ENCODE measurements at regions not wholly inside any gene's neighbourhood (a gene's known extent, or its start where the extent isn't known, plus 50 kb on each side); places are given as distances from the start of the nearest gene placed in this dataset.
A peak's percentile ranks its signal among the peaks of the same experiment; 100 is the strongest.

DNA sequence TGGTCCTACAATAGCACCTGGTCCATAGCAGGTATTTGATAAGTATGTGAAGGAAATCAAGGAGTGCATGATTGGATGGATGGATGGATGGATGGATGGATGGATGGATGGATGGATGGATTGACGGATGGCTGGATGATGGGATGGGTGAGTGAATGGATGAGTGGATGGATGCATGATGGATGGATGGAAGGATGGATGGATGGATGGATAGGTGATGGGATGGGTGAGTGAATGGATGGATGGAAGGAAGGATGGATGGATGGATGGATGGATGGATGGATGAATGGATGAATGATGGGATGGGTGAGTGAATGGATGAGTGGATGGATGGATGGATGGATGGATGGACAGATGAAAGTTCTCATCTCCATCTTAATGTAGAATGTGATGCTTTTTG lies 231.0 kb upstream of the PPP2R2D start:
- H3K4me3 ChIP-seq (ENCODE audit: low read depth, poor library complexity, severe bottlenecking) = no peak overlapping the region
- TF ChIP-seq POLR2A (IDR thresholded peaks at IDR 0.05) = no peak
- TF ChIP-seq, protein P1, sequence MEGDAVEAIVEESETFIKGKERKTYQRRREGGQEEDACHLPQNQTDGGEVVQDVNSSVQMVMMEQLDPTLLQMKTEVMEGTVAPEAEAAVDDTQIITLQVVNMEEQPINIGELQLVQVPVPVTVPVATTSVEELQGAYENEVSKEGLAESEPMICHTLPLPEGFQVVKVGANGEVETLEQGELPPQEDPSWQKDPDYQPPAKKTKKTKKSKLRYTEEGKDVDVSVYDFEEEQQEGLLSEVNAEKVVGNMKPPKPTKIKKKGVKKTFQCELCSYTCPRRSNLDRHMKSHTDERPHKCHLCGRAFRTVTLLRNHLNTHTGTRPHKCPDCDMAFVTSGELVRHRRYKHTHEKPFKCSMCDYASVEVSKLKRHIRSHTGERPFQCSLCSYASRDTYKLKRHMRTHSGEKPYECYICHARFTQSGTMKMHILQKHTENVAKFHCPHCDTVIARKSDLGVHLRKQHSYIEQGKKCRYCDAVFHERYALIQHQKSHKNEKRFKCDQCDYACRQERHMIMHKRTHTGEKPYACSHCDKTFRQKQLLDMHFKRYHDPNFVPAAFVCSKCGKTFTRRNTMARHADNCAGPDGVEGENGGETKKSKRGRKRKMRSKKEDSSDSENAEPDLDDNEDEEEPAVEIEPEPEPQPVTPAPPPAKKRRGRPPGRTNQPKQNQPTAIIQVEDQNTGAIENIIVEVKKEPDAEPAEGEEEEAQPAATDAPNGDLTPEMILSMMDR (IDR thresholded peaks at IDR 0.05) = no peak
- DNase-seq (ENCODE audit: low spot score in 2 of 2) = no peak
- WGBS, 2 donors = 88 to 92% methylated on average over 1 of the region's 1 CpG
- intact Hi-C loops (cut with DNase I; ENCODE audit: low total_unique reads) = no loop called here

DNA sequence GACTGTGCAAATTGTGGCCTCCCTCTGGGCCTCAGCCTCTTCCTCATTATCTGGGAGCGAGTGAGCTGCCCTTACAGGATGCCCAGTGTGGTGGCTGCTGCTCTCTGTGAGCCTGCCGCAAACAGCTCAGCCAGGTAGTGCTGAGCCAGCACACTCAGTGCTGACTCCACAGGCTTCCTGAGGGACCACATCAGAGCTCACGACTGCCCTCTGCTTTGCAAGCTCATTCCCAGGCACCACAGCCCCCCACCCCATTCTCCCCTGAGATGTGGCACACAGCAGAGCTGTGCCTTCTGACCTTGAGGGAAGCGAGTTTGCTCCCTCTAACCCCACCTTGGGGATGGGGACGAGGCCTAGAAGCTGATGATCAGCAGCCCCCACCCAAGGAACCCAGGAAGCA lies 230.5 kb upstream of the PPP2R2D start:
- 81 to 91% methylated on average over 4 to 5 of the region's 5 CpGs for WGBS, 2 donors
- intact Hi-C loops (cut with DNase I; ENCODE audit: low total_unique reads) = no loop called here
- no peak overlapping the region for H3K4me3 ChIP-seq (ENCODE audit: low read depth, poor library complexity, severe bottlenecking)
- DNase-seq (ENCODE audit: low spot score in 2 of 2) = no peak
- TF ChIP-seq, protein P1 (IDR thresholded peaks at IDR 0.05) = no peak
- no peak for TF ChIP-seq POLR2A (IDR thresholded peaks at IDR 0.05)

DNA sequence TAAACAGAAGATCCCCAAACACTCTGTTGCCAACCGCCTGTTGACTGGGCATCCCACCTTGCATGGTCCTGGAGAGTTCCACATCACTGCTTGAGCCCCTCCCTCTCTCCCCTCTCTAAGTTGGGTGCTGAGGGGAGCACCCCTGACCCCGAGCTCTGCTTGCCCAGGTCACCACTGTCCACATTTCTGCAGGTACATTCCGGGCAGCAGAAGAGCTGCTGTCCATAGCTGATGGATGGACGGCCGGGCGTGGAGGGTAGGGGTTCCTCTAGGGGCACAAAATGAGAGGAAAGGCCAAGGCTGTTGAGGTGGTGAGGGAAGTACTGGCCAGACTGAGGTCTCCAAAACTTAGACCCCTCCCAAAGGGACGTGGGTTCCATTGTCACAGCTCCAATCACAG lies 227.4 kb upstream of the PPP2R2D start:
- TF ChIP-seq, protein P1 (IDR thresholded peaks at IDR 0.05) = no peak
- TF ChIP-seq POLR2A (IDR thresholded peaks at IDR 0.05) = no peak
- intact Hi-C loops (cut with DNase I; ENCODE audit: low total_unique reads) = no loop called here
- WGBS, 2 donors = 88 to 89% methylated on average over 7 of the region's 7 CpGs
- no peak for DNase-seq (ENCODE audit: low spot score in 2 of 2)
- no peak overlapping the region for H3K4me3 ChIP-seq (ENCODE audit: low read depth, poor library complexity, severe bottlenecking)

DNA sequence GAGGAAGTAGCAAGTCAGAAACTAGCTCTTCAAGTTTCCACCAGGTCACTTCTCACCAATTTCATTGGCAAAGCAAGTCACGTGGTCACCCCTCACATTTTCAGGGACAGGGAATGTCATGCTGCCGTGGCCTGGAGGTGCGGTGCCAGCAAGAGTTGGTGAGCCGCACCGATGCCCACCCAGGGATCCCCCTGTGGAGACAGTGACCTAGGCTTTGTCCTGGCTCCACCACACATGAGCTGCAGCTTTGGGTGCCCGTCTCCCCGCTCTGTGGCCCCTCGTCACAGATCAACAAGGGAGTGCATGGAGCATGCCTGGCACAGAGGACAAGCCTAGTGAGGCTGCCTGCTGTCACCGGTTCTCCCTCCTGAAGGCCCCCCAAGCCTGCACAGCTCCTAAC lies 226.7 kb upstream of the PPP2R2D start:
- H3K4me3 ChIP-seq (ENCODE audit: low read depth, poor library complexity, severe bottlenecking) = no peak overlapping the region
- WGBS, 2 donors = 91 to 98% methylated on average over 6 to 7 of the region's 9 CpGs
- peak in 1 of 2 donors; percentile 75 for DNase-seq (ENCODE audit: low spot score in 2 of 2)
- no peak for TF ChIP-seq POLR2A (IDR thresholded peaks at IDR 0.05)
- TF ChIP-seq, protein P1 (IDR thresholded peaks at IDR 0.05) = no peak
- intact Hi-C loops (cut with DNase I; ENCODE audit: low total_unique reads) = no loop called here

DNA sequence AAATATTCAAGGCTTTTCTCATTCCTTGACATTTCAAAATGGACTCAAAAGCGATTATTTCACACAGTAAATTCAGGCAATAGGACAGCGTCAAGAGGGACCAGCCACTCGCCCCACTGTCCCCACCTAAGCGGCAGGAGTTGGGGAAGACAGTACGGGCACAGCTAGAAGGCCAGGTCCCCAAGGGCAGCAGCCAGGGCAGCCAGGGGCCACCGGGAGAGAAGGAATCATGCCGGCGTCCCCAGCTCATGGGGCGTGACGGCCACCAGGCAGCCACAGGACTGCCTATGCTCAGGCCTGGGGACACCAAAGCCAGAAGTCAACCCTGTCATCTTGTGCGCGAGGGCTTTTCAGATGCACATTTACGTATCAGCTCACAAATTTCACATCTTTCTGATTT lies 225.7 kb upstream of the PPP2R2D start:
- no peak overlapping the region for H3K4me3 ChIP-seq (ENCODE audit: low read depth, poor library complexity, severe bottlenecking)
- intact Hi-C loops (cut with DNase I; ENCODE audit: low total_unique reads) = no loop called here
- DNase-seq (ENCODE audit: low spot score in 2 of 2) = peak in 1 of 2 donors; percentile 76
- no peak for TF ChIP-seq POLR2A (IDR thresholded peaks at IDR 0.05)
- TF ChIP-seq, protein P1 (IDR thresholded peaks at IDR 0.05) = no peak
- 87% methylated on average over 13 of the region's 13 CpGs for WGBS, 2 donors

DNA sequence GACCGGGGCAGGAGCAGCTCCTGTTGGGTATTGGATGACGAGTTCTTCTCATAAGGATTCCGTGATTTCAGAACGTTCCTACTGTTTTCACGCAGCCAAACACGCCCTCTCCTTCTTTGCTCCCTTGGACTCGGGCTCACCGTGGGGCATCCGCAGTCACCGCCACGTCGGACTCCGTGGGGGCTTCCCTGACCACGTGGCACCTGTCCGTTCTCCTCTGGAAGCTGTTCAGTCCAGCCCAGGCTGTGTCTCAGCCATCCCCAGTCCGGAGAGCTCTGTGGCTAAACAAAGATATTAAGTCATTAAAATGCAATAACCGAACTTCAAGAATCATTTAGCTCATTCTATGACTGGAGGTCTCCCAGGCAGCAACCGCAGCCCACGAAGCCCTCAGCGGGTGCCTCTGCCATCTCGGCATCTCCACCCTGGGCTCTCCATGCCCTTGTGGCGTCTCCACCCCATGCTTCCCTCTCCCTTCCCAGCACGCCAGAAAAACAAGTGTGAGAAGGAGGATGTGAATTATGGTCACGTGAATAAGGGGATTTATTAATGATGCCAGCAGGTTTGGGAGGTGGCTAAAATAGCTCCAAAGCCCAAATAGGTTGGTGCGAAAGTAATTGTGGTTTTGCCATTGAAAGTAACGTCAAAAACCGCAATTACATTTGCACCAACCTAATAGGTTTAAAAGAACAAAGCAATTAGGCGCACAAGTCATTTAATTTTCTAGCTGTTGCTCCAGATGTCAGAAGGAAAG lies 224.6 kb upstream of the PPP2R2D start:
- TF ChIP-seq POLR2A (IDR thresholded peaks at IDR 0.05) = no peak
- TF ChIP-seq, protein P1 (IDR thresholded peaks at IDR 0.05) = no peak
- no peak for DNase-seq (ENCODE audit: low spot score in 2 of 2)
- H3K4me3 ChIP-seq (ENCODE audit: low read depth, poor library complexity, severe bottlenecking) = no peak overlapping the region
- intact Hi-C loops (cut with DNase I; ENCODE audit: low total_unique reads) = no loop called here
- WGBS, 2 donors = 83% methylated on average over 28 of the region's 28 CpGs
